ENCODE measurements at regions not wholly inside any gene's neighbourhood (a gene's known extent, or its start where the extent isn't known, plus 50 kb on each side); places are given as distances from the start of the nearest gene placed in this dataset.

- DNase-seq (no peak), ATAC-seq (no peak)
- intact Hi-C loops (cut with DNase I), result loop anchor here in 2 of 10 donors (5.0 to 10.0 kb wide), 2 partner anchors 50 to 103 kb away; no protein-coding TSS in a partner anchor
These were observed 115.0 kb upstream of the CIBAR2 start for GRCh38 chr16:85227084-85227945.

GRCh38 chr16:85227946-85228862 is 115.9 kb upstream of the CIBAR2 start:
- 80 to 89% (median 85%) methylated on average over 24 to 26 of the region's 26 CpGs for WGBS, 4 donors
- Histone ChIP-seq H3K9me3 (peaks cover 0 to 4% (median 0%) of the 10 kb centered on the region in 12 donors), H3K27me3 (no peaks in the 10 kb centered on the region), H3K27ac (no peak overlapping the region), H3K4me3 (no peak overlapping the region), H3K4me1 (peaks cover 0 to 19% (median 16%) of the 10 kb centered on the region in 12 donors), H3K36me3 (no peaks in the 10 kb centered on the region)
- peak in 3 of 4 donors; percentile 6 to 38 (median 25) for ATAC-seq
- TF ChIP-seq, protein P1, sequence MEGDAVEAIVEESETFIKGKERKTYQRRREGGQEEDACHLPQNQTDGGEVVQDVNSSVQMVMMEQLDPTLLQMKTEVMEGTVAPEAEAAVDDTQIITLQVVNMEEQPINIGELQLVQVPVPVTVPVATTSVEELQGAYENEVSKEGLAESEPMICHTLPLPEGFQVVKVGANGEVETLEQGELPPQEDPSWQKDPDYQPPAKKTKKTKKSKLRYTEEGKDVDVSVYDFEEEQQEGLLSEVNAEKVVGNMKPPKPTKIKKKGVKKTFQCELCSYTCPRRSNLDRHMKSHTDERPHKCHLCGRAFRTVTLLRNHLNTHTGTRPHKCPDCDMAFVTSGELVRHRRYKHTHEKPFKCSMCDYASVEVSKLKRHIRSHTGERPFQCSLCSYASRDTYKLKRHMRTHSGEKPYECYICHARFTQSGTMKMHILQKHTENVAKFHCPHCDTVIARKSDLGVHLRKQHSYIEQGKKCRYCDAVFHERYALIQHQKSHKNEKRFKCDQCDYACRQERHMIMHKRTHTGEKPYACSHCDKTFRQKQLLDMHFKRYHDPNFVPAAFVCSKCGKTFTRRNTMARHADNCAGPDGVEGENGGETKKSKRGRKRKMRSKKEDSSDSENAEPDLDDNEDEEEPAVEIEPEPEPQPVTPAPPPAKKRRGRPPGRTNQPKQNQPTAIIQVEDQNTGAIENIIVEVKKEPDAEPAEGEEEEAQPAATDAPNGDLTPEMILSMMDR (IDR thresholded peaks at IDR 0.05), result no peak
- no peak for TF ChIP-seq POLR2A (IDR thresholded peaks at IDR 0.05)
- DNase-seq, result no peak
- intact Hi-C loops (cut with DNase I), result loop anchor here in 2 of 10 donors (5.0 to 10.0 kb wide), 2 partner anchors 51 to 103 kb away; no protein-coding TSS in a partner anchor

More at GRCh38 chr16:85227084-85227945, 115.0 kb upstream of the CIBAR2 start:
- TF ChIP-seq POLR2A (IDR thresholded peaks at IDR 0.05), result no peak
- TF ChIP-seq, protein P1 (IDR thresholded peaks at IDR 0.05), result no peak
- H3K27me3 ChIP-seq, result no peaks in the 10 kb centered on the region
- H3K27ac ChIP-seq, result no peak overlapping the region
- 87 to 93% (median 89%) methylated on average over 16 of the region's 16 CpGs for WGBS, 4 donors
- H3K36me3 ChIP-seq, result no peaks in the 10 kb centered on the region
- H3K4me3 ChIP-seq, result no peak overlapping the region
- H3K9me3 ChIP-seq, result peaks cover 0 to 4% (median 0%) of the 10 kb centered on the region in 12 donors
- H3K4me1 ChIP-seq, result peaks cover 0 to 11% (median 9%) of the 10 kb centered on the region in 12 donors

DNA sequence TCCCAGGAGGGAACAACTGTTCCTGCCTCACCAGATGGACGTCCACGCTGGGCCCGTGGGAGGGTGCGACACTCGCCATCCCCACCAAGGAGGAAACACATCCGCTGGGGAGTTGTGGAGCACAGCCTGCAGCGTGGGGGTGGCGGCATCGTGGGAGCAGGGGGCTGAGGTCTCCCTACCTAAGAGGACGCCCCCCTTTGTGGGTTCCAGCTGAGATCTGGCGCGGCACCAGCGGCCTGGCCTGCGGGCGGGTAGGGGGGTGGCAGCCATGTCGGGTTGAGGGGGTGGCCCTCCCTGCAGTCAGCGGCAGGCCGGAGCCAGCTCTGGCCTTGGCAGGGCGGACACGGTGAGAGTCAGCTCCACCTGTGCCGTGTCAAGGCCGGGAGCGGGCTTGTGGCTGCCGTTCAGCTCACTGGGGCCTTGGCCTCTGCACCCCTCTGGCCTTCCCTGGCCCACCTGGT is 116.7 kb upstream of the CIBAR2 start:
- Histone ChIP-seq H3K36me3 (no peaks in the 10 kb centered on the region), H3K4me1 (peaks cover 0 to 26% (median 18%) of the 10 kb centered on the region in 12 donors), H3K4me3 (no peak overlapping the region), H3K9me3 (peaks cover 0 to 4% (median 0%) of the 10 kb centered on the region in 12 donors), H3K27ac (no peak overlapping the region), H3K27me3 (peaks cover 0 to 1% (median 0%) of the 10 kb centered on the region in 9 donors)
- WGBS, 4 donors, result 85 to 92% (median 87%) methylated on average over 11 to 24 of the region's 24 CpGs
- no peak for DNase-seq
- TF ChIP-seq, protein P1 (IDR thresholded peaks at IDR 0.05), result no peak
- no peak for TF ChIP-seq POLR2A (IDR thresholded peaks at IDR 0.05)
- intact Hi-C loops (cut with DNase I), result loop anchor here in 2 of 10 donors (5.0 to 10.0 kb wide), 2 partner anchors 52 to 104 kb away; no protein-coding TSS in a partner anchor
- ATAC-seq, result no peak

Data from heart left ventricle (tissue), 16 donors.